ENCODE measurements at regions not wholly inside any gene's neighbourhood (a gene's known extent, or its start where the extent isn't known, plus 50 kb on each side); places are given as distances from the start of the nearest gene placed in this dataset.

DNA sequence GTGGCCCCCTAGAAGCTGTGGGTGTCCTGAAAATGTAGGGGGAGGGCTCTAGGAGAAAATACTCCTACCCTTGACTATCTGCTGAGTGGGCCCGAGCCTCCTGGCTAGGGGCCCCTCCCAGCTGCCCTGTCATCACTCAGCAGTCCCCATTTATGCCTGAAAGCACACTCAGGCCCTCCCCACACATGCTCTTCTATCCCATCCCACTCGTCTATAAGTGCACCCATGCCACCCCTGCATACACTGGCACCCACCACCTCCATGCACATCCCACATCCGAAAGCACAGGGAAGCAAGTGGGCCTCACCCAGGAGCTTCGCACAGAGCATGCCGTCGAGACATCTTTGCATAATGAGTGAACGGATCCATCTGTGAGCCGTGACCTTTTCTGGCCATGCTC lies 80.4 kb upstream of the POU3F1 start:
- Histone ChIP-seq H4K20me1 (replicated peaks; ENCODE audit: insufficient read depth) (no peaks in the 10 kb centered on the region), H3K79me2 (replicated peaks; ENCODE audit: insufficient read depth) (no peaks in the 10 kb centered on the region), H3F3A (replicated peaks; ENCODE audit: low read depth) (no peaks in the 10 kb centered on the region), H3K4me3 (no peak overlapping the region), H3K4me2 (no peak overlapping the region), H3K36me3 (ENCODE audit: insufficient read depth) (no peaks in the 10 kb centered on the region), H3K4me1 (ENCODE audit: insufficient read depth) (0 out of 2 replicates have a peak, but pooled peaks cover 3% of the 10 kb centered on the region), H3K27me3 (ENCODE audit: insufficient read depth) (no peaks in the 10 kb centered on the region), H3K9me2 (ENCODE audit: insufficient read depth) (no peaks in the 10 kb centered on the region), H2AFZ (no peak overlapping the region), H3K27ac (ENCODE audit: low read depth) (no peak overlapping the region)
- no peaks in the 10 kb centered on the region for H3K9me3 Mint-ChIP-seq
- DNase-seq (ENCODE audit: low spot score) (no peak), ATAC-seq (no peak)
- no peak for TF ChIP-seq POLR2AphosphoS5 (IDR thresholded peaks at IDR 0.05; ENCODE audit: low read depth)
- H3K36me3 Mint-ChIP-seq (ENCODE audit: low read depth): no peaks in the 10 kb centered on the region
- no peak overlapping the region for H3K27ac Mint-ChIP-seq
- H3K4me1 Mint-ChIP-seq: peaks cover 31% of the 10 kb centered on the region
- H3K4me3 Mint-ChIP-seq: no peak overlapping the region
- H3K27me3 Mint-ChIP-seq (ENCODE audit: insufficient read depth, low read depth, poor library complexity): peaks cover 28% of the 10 kb centered on the region

DNA sequence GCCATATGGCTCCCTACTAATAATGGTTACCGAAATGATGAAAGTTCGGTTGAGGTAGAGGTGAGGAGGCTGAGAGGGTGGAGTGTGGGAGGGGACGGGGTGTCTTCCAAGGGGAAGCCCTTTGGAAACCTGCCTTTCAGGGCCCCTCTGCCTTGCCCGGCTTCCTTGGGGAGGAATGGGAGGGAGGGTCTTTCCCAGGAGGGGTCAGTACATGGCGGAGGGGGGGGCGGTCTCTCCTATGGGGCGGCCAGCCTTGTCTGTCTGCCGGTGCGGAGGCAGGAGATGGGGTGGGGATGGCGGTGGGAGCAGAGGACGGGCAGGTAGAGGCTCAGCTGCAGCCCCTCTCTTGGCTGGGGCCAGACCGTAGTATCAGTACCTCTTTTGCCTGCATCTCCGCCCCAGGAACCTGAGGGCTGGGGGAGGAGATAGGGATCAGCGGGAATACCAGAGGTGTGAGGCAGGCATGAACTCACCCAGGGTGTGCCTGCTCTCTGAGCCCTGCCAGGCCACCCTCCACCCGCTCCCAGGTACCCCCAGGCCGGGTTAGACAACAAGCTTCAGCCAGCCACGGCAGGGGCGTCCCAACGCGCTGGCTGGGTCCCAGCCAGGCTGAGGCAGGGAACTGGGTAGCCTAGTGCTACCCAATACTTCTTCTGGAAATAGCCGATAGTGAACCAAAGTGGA lies 79.4 kb upstream of the POU3F1 start:
- H3K27me3 Mint-ChIP-seq (ENCODE audit: insufficient read depth, low read depth, poor library complexity): peaks cover 27% of the 10 kb centered on the region
- no peak overlapping the region for H2AFZ ChIP-seq

GRCh38 chr1:38125016-38125415 lies 78.4 kb upstream of the POU3F1 start:
- Mint-ChIP-seq H3K9me3 (no peaks in the 10 kb centered on the region), H3K27me3 (ENCODE audit: insufficient read depth, low read depth, poor library complexity) (peaks cover 23% of the 10 kb centered on the region), H3K4me1 (peaks cover 31% of the 10 kb centered on the region), H3K27ac (no peak overlapping the region), H3K4me3 (no peak overlapping the region), H3K36me3 (ENCODE audit: low read depth) (no peaks in the 10 kb centered on the region; the same call in 2 of the 3 replicates)
- Histone ChIP-seq H3K27me3 (ENCODE audit: insufficient read depth) (no peaks in the 10 kb centered on the region), H3K4me1 (ENCODE audit: insufficient read depth) (0 out of 2 replicates have a peak, but pooled peaks cover under 1% of the 10 kb centered on the region), H2AFZ (no peak overlapping the region), H3K4me2 (no peak overlapping the region), H3K9me2 (ENCODE audit: insufficient read depth) (no peaks in the 10 kb centered on the region), H3K36me3 (ENCODE audit: insufficient read depth) (no peaks in the 10 kb centered on the region), H3F3A (replicated peaks; ENCODE audit: low read depth) (no peaks in the 10 kb centered on the region), H3K4me3 (no peak overlapping the region), H3K79me2 (replicated peaks; ENCODE audit: insufficient read depth) (no peaks in the 10 kb centered on the region), H4K20me1 (replicated peaks; ENCODE audit: insufficient read depth) (no peaks in the 10 kb centered on the region), H3K27ac (ENCODE audit: low read depth) (no peak overlapping the region)
- no peak for DNase-seq (ENCODE audit: low spot score)
- no peak for ATAC-seq
- TF ChIP-seq, protein P1, sequence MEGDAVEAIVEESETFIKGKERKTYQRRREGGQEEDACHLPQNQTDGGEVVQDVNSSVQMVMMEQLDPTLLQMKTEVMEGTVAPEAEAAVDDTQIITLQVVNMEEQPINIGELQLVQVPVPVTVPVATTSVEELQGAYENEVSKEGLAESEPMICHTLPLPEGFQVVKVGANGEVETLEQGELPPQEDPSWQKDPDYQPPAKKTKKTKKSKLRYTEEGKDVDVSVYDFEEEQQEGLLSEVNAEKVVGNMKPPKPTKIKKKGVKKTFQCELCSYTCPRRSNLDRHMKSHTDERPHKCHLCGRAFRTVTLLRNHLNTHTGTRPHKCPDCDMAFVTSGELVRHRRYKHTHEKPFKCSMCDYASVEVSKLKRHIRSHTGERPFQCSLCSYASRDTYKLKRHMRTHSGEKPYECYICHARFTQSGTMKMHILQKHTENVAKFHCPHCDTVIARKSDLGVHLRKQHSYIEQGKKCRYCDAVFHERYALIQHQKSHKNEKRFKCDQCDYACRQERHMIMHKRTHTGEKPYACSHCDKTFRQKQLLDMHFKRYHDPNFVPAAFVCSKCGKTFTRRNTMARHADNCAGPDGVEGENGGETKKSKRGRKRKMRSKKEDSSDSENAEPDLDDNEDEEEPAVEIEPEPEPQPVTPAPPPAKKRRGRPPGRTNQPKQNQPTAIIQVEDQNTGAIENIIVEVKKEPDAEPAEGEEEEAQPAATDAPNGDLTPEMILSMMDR (conservative IDR thresholded peaks at IDR 0.05; ENCODE audit: low read depth in 2 of 2): no peak
- TF ChIP-seq, protein P2, sequence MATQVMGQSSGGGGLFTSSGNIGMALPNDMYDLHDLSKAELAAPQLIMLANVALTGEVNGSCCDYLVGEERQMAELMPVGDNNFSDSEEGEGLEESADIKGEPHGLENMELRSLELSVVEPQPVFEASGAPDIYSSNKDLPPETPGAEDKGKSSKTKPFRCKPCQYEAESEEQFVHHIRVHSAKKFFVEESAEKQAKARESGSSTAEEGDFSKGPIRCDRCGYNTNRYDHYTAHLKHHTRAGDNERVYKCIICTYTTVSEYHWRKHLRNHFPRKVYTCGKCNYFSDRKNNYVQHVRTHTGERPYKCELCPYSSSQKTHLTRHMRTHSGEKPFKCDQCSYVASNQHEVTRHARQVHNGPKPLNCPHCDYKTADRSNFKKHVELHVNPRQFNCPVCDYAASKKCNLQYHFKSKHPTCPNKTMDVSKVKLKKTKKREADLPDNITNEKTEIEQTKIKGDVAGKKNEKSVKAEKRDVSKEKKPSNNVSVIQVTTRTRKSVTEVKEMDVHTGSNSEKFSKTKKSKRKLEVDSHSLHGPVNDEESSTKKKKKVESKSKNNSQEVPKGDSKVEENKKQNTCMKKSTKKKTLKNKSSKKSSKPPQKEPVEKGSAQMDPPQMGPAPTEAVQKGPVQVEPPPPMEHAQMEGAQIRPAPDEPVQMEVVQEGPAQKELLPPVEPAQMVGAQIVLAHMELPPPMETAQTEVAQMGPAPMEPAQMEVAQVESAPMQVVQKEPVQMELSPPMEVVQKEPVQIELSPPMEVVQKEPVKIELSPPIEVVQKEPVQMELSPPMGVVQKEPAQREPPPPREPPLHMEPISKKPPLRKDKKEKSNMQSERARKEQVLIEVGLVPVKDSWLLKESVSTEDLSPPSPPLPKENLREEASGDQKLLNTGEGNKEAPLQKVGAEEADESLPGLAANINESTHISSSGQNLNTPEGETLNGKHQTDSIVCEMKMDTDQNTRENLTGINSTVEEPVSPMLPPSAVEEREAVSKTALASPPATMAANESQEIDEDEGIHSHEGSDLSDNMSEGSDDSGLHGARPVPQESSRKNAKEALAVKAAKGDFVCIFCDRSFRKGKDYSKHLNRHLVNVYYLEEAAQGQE (IDR thresholded peaks at IDR 0.05; ENCODE audit: unreplicated experiment): no peak
- no peak for TF ChIP-seq CREB1 (CRISPR knock-in tag; IDR thresholded peaks at IDR 0.05; ENCODE audit: low read depth)

More for the DNA sequence above, 79.4 kb upstream of the POU3F1 start:
- Histone ChIP-seq H3K79me2 (replicated peaks; ENCODE audit: insufficient read depth) (no peaks in the 10 kb centered on the region), H4K20me1 (replicated peaks; ENCODE audit: insufficient read depth) (no peaks in the 10 kb centered on the region), H3K9me2 (ENCODE audit: insufficient read depth) (no peaks in the 10 kb centered on the region), H3K4me1 (ENCODE audit: insufficient read depth) (0 out of 2 replicates have a peak, but pooled peaks cover 3% of the 10 kb centered on the region), H3K36me3 (ENCODE audit: insufficient read depth) (no peaks in the 10 kb centered on the region), H3K4me2 (no peak overlapping the region), H3K27ac (ENCODE audit: low read depth) (no peak overlapping the region), H3K4me3 (no peak overlapping the region), H3K27me3 (ENCODE audit: insufficient read depth) (no peaks in the 10 kb centered on the region), H3F3A (replicated peaks; ENCODE audit: low read depth) (no peaks in the 10 kb centered on the region)
- H3K27ac Mint-ChIP-seq: no peak overlapping the region
- H3K36me3 Mint-ChIP-seq (ENCODE audit: low read depth): no peaks in the 10 kb centered on the region
- H3K9me3 Mint-ChIP-seq: no peaks in the 10 kb centered on the region
- H3K4me3 Mint-ChIP-seq: no peak overlapping the region
- DNase-seq (ENCODE audit: low spot score) (no peak), ATAC-seq (no peak)
- TF ChIP-seq POLR2AphosphoS5 (IDR thresholded peaks at IDR 0.05; ENCODE audit: low read depth): no peak
- no peak for TF ChIP-seq NANOG (IDR thresholded peaks at IDR 0.05; ENCODE audit: borderline replicate concordance)
- no peak for TF ChIP-seq JUNB (IDR thresholded peaks at IDR 0.05; ENCODE audit: unreplicated experiment)
- TF ChIP-seq EZH2phosphoT487 (IDR thresholded peaks at IDR 0.05; ENCODE audit: unreplicated experiment): no peak
- peaks cover 31% of the 10 kb centered on the region for H3K4me1 Mint-ChIP-seq

All from GM23338 (cell line).